ENCODE measurements at regions not wholly inside any gene's neighbourhood (a gene's known extent, or its start where the extent isn't known, plus 50 kb on each side); places are given as distances from the start of the nearest gene placed in this dataset.
A peak's percentile ranks its signal among the peaks of the same experiment; 100 is the strongest.
"Not testable (repeated sequence)": the region's sequence is repeated elsewhere in the genome, so short reads cannot be mapped to it uniquely, and the experiment has no call there.

DNA sequence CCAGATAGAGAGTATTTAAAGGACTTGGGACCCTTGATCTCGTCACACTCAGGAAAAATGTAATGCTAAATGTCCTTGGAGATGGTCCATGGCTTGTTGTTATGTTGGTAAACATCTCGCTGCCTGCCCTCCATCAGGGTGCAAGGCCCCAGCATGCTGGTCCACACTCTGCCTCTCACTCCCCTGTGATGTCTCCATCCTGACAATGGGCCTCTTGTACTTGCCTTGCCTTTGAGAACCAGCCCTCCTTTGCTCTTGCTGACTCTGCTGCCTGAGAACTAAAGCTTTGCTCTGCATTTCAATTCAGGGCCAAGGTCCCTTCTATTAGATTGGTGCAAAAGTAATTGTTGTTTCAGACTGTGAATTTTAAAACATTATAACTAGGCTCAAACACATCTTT lies 131.0 kb upstream of the LMNTD1 start:
- DNase-seq: no peak

DNA sequence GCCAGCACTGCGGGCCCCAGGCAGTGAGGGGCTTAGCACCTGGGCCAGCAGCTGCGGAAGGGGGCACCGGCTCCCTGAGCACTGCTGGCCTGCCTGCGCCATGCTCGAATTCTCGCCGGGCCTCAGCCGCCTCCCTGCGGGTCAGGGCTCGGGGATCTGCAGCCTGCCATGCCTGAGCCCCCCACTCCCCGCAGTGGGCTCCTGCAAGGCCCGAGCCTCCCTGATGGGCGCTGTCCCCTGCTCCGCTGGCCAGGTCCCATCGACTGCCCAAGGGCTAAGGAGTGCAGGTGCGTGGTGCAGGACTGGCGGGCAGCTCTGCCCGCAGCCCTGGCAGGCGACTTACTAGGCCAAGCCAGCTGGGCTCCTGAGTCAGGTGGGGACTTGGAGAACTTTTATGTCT lies 133.3 kb upstream of the LMNTD1 start:
- DNase-seq: no peak

DNA sequence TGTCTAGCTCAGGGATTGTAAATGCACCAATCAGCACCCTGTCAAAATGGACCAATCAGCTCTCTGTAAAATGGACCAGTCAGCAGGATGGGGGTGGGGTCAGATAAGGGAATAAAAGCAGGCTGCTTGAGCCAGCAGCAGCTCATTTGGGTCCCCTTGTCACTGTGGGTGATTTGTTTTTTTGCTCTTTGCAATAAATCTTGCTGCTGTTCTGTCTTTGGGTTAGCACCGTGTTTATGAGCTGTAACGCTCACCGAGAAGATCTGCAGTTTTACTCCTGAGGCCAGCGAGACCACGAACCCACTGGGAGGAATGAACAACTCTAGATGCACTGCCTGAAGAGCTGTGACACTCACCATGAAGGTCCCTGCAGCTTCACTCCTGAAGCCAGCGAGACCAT lies 134.1 kb upstream of the LMNTD1 start:
- no peak for DNase-seq

DNA sequence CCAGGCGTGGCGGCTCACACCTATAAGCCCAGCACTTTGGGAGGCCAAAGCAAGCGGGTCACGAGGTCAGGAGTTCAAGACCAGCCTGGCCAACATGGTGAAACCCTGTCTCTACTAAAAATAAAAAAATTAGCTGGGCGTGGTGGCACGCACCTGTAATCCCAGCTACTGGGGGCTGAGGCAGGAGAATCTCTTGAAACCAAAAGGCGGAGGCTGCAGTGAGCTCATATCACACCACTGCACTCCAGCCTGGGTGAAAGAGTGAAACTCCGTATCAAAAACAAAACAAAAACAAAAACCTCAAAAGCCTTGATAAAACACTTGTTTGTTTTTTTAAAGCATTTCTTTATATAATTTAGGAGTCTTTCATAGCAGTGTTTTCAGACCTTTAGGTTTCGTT lies 135.8 kb upstream of the LMNTD1 start:
- not testable (repeated sequence) for DNase-seq

DNA sequence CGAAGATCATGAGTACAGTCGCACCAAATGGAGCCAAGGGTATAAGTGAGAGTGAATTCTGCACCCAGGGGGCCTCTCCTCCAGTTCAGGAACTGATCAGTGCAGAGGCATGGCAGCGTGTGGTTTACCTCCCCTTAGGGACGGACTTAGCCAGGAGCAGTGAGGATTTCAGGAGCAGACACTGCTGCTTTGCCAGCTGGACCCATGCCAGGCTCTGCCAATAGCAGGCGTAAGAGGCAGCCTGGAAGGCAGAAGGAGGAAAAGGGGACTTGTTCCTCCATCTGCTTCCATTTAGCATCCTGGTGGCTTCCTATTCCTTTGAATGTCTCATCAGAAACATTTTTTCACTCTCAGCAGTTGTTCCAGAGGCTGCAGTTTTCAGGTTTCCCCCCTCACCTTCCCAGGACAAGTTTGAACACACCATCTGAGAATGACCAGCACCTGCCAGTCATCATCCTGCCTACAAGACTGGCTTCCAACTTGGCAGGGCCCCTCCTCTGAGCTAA lies 137.0 kb upstream of the LMNTD1 start:
- peak; percentile 12 for DNase-seq

DNA sequence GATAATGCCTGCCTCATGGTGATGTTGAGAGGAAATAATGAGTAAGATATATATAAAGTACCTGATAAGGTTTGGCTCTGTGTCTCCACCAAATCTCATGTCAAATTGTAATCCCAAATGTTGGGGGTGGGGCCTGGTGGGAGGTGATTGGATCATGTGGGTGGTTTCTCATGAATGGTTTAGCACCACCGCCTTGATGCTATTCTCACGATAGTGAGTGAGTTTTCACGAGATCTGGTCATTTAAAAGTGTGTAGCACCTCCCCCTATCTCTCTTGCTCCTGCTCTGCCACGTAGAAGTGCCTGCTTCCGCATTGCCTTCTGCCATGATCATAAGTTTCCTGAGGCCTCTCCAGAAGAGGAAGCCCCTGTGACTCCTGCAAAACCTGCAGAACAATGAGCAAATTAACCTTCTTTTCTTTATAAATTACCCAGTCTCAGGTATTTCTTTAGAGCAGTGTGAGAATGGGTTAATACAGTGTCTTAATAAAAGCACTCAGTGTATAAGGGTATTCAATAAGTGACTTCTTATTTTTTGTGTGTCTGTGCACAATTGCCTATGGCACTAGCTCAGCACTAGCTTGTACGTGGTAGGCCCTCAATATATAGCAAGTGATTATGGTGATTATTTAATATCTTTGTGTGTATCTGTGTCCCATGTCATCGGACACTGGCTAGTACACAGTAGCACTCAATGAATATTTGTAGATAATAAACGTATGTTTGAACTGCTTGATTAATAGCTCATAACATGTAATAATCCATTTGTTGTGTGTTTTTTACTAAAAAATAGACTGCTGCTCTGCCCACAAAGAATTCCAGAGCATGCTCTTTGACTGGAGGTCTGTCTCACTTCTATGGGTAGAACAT lies 138.1 kb upstream of the LMNTD1 start:
- DNase-seq: no peak

DNA sequence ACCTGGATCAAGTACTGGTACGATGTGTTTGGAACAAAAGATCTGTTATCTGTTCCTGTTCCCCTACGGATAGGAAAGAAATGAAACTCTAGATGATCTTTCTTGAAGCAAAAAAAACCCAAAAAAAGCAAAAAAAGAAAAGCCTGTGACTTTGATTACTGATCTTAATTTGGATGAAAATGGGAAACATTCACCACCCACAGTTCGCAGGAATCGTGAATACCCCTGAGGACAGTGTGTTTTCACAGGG lies 138.7 kb upstream of the LMNTD1 start:
- no peak for DNase-seq

DNA sequence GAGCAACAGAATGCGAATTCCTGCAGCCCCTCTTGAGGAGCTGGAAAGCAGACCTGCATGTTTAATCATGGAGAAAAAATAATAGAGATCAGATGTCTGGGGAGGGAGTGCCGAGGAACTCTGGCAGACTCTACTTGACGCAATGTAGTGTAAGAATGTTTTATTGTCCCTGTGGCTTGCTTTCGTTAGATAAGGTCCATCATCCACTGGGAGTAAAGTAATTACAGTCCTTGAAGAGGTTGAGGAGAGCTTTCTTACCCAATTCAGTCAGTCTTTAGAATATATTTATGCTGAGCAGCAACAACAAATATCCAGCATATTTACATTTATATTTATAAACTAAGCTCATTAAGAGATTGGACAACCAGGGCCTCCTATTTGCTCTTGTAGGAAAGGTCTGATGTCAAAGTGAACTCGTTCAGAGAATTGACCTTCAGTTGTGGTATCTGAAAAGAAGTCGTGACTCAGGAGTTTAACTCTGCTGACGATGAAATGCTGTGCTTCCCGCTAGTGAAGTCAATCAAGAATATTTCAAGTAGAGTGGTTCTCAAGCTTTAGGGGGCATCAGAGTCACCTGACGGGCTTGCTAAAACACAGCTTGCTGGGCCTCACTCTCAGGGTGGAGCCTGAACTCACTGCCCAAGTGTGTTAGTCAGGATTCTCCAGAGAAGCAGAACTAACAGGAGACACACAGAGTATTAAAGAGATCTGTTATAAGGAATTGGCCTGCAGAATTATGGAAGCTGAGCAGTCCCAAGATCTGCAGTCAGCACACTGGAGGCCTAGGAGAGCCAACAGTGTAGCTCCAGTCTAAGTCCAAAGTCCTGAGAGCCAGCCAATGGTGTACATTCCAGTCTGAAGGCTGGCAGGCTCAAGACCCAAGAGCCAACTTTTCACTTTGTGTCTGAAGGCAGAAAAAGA lies 139.3 kb upstream of the LMNTD1 start:
- DNase-seq: peak; percentile 83

DNA sequence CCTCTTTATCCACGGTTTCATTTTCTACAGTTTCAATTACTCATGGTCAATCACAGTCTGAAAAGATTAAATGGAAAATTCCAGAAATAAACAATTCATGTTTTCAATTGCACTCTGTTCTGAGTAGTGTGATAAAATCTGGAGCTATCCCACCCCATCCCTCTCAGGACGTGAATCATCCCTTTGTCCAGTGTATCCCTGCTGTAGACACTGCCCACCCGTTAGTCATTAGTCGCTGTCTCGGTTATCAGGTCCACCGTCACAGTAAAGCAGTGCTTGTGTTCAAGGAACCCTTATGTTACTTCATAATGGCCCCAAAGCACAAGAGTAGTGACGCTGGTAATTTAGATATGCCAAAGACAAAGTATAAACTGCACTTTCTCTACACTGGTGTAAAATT lies 141.0 kb upstream of the LMNTD1 start:
- DNase-seq: peak; percentile 76

DNA sequence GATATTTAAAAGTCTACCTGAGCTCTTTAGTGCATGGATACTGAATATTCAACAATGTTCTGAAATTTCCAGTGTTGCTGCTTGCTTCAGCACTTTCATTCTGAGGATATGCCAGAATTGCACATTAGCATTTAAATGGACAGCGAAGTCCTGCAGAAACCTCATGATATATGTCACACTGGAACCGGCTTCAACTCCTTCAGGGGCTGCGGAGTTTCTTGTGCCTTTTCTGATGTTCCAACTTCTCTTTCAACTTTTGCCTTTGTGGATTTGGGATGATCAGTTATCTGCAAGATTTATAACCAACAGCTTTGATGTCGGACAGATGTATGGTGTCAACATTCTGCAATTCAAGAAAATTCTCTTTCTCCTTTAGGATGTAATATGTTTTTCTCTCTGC lies 142.5 kb upstream of the LMNTD1 start:
- DNase-seq: peak; percentile 66

DNA sequence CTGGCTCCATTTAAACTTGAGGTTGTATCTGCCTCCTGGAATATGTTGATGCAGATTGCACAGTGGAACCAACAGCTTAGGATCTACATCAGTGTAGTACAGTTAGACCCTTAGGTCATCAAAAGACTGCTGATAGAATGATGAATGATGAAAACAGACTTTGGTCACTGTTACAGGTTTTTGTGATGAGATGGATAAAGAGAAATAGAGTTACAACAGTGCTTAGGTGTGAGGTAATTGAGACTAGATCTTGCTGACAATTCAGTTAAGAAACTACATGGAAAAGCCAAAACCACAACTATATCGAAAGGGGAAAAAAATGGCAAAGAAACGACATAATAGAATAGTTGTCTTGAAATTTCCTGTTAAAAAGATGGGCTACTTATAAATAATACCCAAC lies 145.7 kb upstream of the LMNTD1 start:
- DNase-seq: no peak

DNA sequence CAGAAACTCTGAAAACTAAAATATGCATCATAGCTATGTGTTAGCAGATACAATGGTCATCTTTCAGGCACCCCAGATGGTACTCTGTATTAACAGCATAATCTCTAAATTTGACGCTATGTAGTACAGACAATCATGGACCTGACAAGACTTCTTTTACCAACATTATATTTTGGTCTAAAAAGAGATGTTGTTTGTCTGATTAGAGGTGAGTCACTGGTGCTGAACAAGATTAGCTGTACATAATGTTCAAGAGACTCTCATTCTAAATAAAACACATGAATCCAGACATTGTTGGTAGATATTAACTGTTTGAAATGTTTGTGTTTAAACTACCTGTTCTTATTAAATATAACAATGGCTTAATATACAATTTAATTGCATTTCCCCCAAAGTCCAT lies 146.4 kb upstream of the LMNTD1 start:
- no peak for DNase-seq

DNA sequence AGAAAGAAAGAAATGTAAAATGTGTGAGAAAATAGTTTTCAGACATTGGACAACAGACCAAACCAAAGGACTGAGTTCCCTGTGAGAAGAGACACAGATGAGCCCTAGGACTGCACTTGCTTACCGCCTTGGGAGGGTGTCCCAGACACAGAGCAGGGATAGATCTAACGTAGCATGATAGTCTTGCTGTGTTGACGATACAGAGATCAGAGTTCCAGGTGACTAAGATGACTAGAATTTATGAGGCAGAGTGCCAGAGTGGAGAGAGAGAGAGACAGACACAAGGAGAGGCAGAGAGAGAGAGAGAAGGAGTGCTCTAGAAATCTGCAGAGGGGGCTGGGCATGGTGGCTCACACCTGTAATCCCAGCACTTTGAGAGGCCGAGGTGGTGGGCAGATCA lies 148.2 kb upstream of the LMNTD1 start:
- no peak for DNase-seq

DNA sequence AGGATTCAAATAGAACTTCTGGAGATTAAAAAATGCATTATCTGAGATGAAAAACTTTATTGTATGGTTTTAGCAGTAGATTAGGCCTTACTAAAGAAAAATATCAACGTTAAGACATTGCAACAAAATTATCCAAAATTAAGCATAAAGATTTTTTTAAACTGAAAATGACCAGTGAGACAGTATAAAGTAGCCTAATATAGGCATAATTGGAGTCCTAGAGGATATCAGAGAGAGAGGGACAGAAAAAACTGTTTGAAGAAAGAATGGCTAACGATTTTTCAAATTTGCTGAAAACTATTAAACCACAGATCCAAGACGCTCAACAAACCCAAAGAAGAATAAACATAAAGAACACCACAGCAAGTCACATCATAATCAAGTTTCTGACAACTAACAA lies 149.5 kb upstream of the LMNTD1 start:
- no peak for DNase-seq

DNA sequence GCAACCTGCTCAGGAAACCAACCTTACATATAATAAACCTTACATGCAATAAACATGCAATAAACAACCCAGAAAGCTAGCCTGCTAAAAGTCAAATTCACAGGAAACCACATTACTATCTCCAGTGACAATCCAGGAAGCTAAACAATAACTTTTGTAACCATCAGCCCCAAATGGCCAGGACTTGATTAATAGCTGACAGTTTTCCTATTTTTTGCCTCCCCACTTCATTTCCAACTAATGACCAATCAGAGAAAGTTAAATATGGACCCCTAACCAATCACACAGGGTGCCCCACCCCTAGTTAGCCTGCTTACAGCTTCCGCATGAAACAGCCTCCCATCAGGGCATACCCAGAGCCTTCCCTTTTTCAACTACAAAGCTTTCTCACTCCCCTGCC lies 152.2 kb upstream of the LMNTD1 start:
- DNase-seq: no peak

DNA sequence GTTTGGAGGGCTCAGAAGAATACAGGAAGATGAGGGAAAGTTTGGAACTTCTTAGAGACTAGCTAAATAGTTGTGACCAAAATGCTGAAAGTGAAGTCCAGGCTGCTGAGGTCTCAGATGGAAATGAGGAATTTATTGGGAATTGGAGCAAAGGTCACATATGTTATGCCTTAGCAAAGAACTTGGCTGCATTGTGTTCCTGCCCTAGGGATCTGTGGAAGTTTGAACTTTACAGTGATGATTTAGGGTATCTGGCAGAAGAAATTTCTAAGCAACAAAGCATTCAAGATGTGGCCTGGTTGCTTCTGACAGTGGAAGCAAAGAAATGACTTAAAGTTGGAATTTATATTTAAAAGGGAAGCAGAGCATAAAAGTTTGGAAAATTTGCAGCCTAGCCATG lies 153.6 kb upstream of the LMNTD1 start:
- peak; percentile 27 for DNase-seq

DNA sequence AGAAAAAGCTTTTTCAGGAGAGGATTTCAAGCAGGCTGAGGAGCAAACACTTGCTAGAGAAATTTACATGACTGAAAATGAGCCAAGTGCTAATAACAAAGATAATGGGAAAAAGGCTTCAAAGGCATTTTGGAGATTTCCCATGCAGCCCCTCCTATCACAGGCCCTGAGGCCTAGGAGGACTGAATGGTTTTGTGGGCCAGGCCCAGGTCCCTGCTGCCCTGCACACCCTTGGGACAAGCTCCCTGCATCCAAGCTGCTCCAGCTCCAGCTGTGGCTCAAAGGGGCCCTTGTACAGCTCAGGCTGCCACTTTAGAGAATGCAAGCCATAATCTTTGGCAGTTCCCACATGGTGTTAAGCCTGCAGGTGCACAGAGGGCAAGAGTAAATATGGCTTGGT lies 154.0 kb upstream of the LMNTD1 start:
- no peak for DNase-seq

DNA sequence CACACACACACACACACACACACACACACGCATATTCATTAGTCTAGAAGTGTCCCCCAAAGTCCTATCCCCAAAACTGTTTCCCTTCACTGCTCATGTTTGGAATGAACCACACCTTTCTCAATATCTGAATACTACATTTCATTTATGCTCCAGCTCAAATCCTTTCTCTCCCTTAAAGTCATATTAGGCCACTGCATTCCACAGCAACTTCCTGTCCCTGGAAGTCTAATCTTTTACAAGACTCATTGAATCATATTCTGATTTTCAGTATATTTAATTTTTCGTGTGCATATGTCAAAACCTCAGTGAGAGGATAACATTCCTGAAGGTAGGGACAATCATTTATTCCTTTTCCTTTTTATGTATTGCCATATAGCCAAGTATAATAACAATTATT lies 155.6 kb upstream of the LMNTD1 start:
- no peak for DNase-seq

DNA sequence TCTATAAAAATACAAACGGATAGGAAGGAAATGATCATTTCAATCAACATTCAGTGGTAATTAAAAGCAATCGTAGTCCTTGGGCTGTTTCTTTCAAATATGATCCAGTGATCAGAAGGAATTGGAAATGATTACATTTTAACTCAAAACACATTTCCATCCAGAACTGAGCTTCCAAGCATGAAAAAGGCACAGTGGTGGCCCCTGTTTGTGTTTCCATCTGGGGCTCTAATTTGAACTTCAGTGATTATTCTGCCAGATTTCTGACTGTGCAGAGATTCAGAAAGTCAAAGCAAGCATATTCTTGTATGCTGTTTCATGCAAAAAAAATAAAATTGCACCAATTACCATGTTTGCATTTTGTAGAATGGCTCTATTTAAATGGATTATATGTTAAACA lies 157.0 kb upstream of the LMNTD1 start:
- DNase-seq: peak; percentile 92

DNA sequence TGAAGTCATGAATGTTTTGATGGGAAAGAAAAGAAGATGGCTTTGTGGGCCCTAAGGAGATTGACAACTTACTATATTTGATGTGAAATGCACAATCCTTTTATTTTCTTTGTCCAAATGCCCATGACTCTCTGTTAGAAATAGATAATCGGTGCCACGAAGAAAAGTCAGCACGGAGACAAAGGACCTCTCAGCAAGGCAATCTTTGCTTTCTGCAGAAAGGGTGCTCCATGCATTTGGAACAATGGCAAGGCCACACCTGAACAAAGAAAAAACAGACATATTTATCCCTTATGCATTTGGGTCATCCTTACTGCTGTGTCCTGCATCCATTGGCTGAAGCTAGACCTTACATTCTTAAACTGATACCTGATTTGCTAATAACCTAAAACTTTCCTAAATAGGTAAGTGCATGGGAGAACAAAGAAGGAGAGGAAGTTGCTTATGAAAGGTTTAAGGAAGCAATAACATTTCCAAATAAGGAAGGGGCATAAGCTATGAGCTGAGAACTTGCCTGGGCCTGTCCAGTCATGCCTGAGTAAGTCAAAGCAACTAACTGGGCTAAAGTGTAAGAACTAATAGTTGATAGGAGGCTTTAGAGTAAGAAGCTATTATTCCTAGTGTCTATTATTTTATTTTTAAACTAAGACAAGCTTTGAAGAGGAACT lies 158.0 kb upstream of the LMNTD1 start:
- DNase-seq: not testable (repeated sequence)

DNA sequence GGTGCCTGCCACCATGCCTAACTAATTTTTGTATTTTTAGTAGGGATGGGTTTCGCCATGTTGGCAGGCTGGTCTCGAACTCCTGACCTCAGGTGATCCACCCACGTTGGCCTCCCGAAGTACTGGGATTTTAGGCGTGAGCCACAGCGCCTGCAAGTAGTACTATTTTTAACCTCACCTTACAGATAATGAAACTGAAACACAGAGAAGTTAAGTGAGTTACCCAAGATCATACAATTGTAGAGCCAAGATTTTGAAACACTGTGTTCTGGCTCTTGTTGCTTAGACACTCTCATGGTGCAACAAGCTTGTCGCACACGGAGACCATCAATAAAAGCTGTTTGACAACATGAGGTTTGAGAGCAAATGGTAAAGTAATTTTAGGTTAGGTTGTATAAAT lies 159.1 kb upstream of the LMNTD1 start:
- no peak for DNase-seq

DNA sequence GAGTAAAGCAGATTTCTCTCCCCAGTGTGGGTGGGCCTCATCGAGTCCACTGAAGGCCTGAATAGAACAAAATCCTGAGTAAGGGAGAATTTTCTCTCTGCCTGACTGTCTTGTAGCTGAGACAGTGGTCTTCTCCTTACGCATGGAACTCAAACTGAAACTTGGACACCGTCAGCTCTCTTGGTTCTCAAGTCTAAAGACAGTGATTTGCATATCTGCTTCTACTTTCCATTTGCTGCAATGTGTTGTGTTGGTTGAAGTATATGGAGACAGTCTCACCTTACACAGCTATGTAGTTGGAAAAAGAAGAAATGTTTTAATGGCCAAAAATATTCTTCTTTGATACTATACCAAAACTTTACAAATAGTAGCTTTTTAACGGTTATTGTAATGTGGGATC lies 160.2 kb upstream of the LMNTD1 start:
- no peak for DNase-seq

All from skin of body (tissue), 1 donor.